HCT116 (cell line): ENCODE measurements at regions not wholly inside any gene's neighbourhood (a gene's known extent, or its start where the extent isn't known, plus 50 kb on each side); places are given as distances from the start of the nearest gene placed in this dataset.

Experiments
- ATAC-seq: fragments of 200-7000 bp; cut with Tn5 transposase; 2 replicates; pipeline ENCODE4 v1.9.1; 2020; ENCODE audit warnings: mild to moderate bottlenecking, moderate library complexity
- BruUV-seq: library from RNA; stranded (reverse); fragments of 400-500 nt; replicated peaks from 2 replicates; lab custom pipeline; 2021; lab: Mats Ljungman, UMichigan
- CTCF ChIA-PET: fragments of 300-600 bp; sonication (Branson Sonifier 250); formaldehyde crosslinking; loops from one replicate; lab custom pipeline; 2021; ENCODE audit warnings: antibody characterized with exemption; lab: Charles Lee
- POLR2A ChIA-PET: fragments of 300-600, 350-600 bp; sonication (Branson Sonifier 250); formaldehyde crosslinking; loops from one replicate; lab custom pipeline; 2021; ENCODE audit warnings: antibody characterized with exemption; lab: Charles Lee
- RAD21 ChIA-PET, 2 experiments: fragments of 300-600 bp; sonication (Branson Sonifier 250); formaldehyde crosslinking; loops; one replicate each; lab custom pipeline; 2023; ENCODE audit warnings: low total read pairs in 2 of 2; ENCODE audit not compliant: uncharacterized antibody in 2 of 2, unreplicated experiment in 2 of 2, low non-redundant PET in 1 of 2; lab: Charles Lee
- DNase-seq: peaks from one replicate; pipeline ENCODE4 v3.0.0-alpha.2; 2010; ENCODE audit warnings: low read depth, low spot score
- H2AFZ ChIP-seq: fragments of 200-600 bp; shearing (Covaris generic), sonication (generic); 2 replicates; pipeline ENCODE4 v1.6.1; 2017; ENCODE audit warnings: low read depth, mixed run types, mixed read lengths, antibody characterized with exemption, low read length; ENCODE audit not compliant: poor library complexity, severe bottlenecking
- H3K27ac ChIP-seq: 2 replicates; pipeline ENCODE4 v1.5.1; 2012; ENCODE audit warnings: low read depth, low read length
- H3K27me3 ChIP-seq: fragments of 200-600 bp; sonication (generic); 2 replicates; pipeline ENCODE4 v1.6.1; 2016; ENCODE audit warnings: mixed run types, low read length, mixed read lengths; ENCODE audit not compliant: insufficient read depth
- H3K36me3 ChIP-seq, 2 experiments: fragments of 200-500 bp in 1 of 2; fragments of 200-600 bp in 1 of 2; sonication (Bioruptor generic) in 1 of 2; sonication (generic) in 1 of 2; 2 replicates each; pipeline versions ENCODE4 v1.5.1 to v1.6.1; 2014 to 2016; ENCODE audit warnings: low read length in 2 of 2, inconsistent platforms in 1 of 2, mixed read lengths in 1 of 2, mixed run types in 1 of 2; ENCODE audit not compliant: insufficient read depth in 2 of 2, control insufficient read depth in 1 of 2
- H3K4me1 ChIP-seq, 2 experiments: fragments of 200-600 bp in 1 of 2; sonication (generic) in 1 of 2; 2 replicates each; pipeline versions ENCODE4 v1.5.1 to v1.6.1; 2012 to 2017; ENCODE audit warnings: low read length in 2 of 2, inconsistent platforms in 1 of 2, mild to moderate bottlenecking in 1 of 2, mixed read lengths in 1 of 2, mixed run types in 1 of 2, moderate library complexity in 1 of 2; ENCODE audit not compliant: insufficient read depth in 2 of 2, control insufficient read depth in 1 of 2
- H3K4me2 ChIP-seq: fragments of 200-600 bp; sonication (generic); 2 replicates; pipeline ENCODE4 v1.6.1; 2017; ENCODE audit warnings: mixed run types, low read length, mixed read lengths
- H3K4me3 ChIP-seq, 2 experiments: fragments of 200-600 bp in 1 of 2; sonication (generic) in 1 of 2; replicated peaks in 1 of 2; 2 replicates each; pipeline ENCODE4 v1.5.1; 2011 to 2016; ENCODE audit warnings: low read length in 2 of 2, control low read depth in 1 of 2, low read depth in 1 of 2, mild to moderate bottlenecking in 1 of 2, mixed read lengths in 1 of 2, mixed run types in 1 of 2
- H3K79me2 ChIP-seq: fragments of 200-600 bp; sonication (generic); 2 replicates; pipeline ENCODE4 v1.6.1; 2017; ENCODE audit warnings: mild to moderate bottlenecking, mixed run types, low read length, moderate library complexity, mixed read lengths; ENCODE audit not compliant: insufficient read depth
- H3K9ac ChIP-seq: fragments of 200-600 bp; sonication (generic); 2 replicates; pipeline ENCODE4 v1.6.1; 2016; ENCODE audit warnings: low read length, mixed read lengths
- H3K9me2 ChIP-seq: fragments of 200-600 bp; sonication (generic), shearing (Covaris generic); 2 replicates; pipeline ENCODE4 v1.6.1; 2017; ENCODE audit warnings: mixed run types, mild to moderate bottlenecking, moderate library complexity; ENCODE audit not compliant: insufficient read depth
- H3K9me3 ChIP-seq, 2 experiments: fragments of 200-500 bp in 1 of 2; fragments of 200-600 bp in 1 of 2; sonication (Bioruptor generic) in 1 of 2; sonication (generic) in 1 of 2; 2 replicates each; pipeline ENCODE4 v1.6.1; 2014 to 2017; ENCODE audit warnings: low read length in 2 of 2, mixed read lengths in 2 of 2, inconsistent platforms in 1 of 2, low read depth in 1 of 2, mild to moderate bottlenecking in 1 of 2, mixed run types in 1 of 2, moderate library complexity in 1 of 2; ENCODE audit not compliant: control insufficient read depth in 1 of 2, insufficient read depth in 1 of 2
- H4K20me1 ChIP-seq: fragments of 200-600 bp; sonication (generic), shearing (Covaris generic); 2 replicates; pipeline ENCODE4 v1.6.1; 2017; ENCODE audit warnings: mixed run types, mild to moderate bottlenecking, moderate library complexity; ENCODE audit not compliant: insufficient read depth
- CBX3 ChIP-seq: IDR thresholded peaks from 2 replicates; pipeline ENCODE4 v1.6.1; 2012; ENCODE audit warnings: low read depth
- CEBPB ChIP-seq: IDR thresholded peaks from 2 replicates; pipeline ENCODE4 v1.6.1; 2012; ENCODE audit warnings: low read depth
- EGR1 ChIP-seq: IDR thresholded peaks from 2 replicates; pipeline ENCODE4 v1.6.1; 2012; ENCODE audit warnings: low read depth
- ELF1 ChIP-seq: IDR thresholded peaks from 2 replicates; pipeline ENCODE4 v1.6.1; 2012; ENCODE audit warnings: low read depth, borderline replicate concordance
- EZH2 ChIP-seq: fragments of 200-600 bp; sonication (generic); IDR thresholded peaks from 2 replicates; pipeline ENCODE4 v1.6.1; 2017; ENCODE audit warnings: antibody characterized with exemption, mixed run types
- FOSL1 ChIP-seq: IDR thresholded peaks from 2 replicates; pipeline ENCODE4 v1.6.1; 2012; ENCODE audit warnings: low read depth
- JUND ChIP-seq: IDR thresholded peaks from 2 replicates; pipeline ENCODE4 v1.6.1; 2012
- POLR2AphosphoS5 ChIP-seq: IDR thresholded peaks from 2 replicates; pipeline ENCODE4 v1.6.1; 2011; ENCODE audit warnings: mild to moderate bottlenecking, low read depth, low read length, moderate library complexity
- RAD21 ChIP-seq: IDR thresholded peaks from 2 replicates; pipeline ENCODE4 v1.6.1; 2012; ENCODE audit warnings: low read depth, mild to moderate bottlenecking
- SP1 ChIP-seq: IDR thresholded peaks from 2 replicates; pipeline ENCODE4 v1.6.1; 2012; ENCODE audit warnings: low read depth
- TCF7L2 ChIP-seq: IDR thresholded peaks from 2 replicates; pipeline ENCODE4 v1.7.0; 2011; ENCODE audit warnings: borderline replicate concordance, inconsistent platforms; ENCODE audit not compliant: insufficient read depth, insufficient read length; ENCODE audit errors: extremely low read depth
- YY1 ChIP-seq: IDR thresholded peaks from 2 replicates; pipeline ENCODE4 v1.6.1; 2011; ENCODE audit warnings: low read length, low read depth, moderate library complexity, mild to moderate bottlenecking; ENCODE audit not compliant: insufficient replicate concordance; ENCODE audit errors: extremely low read depth
- ZFX ChIP-seq: fragments of 450-650 bp; IDR thresholded peaks from 2 replicates; pipeline ENCODE4 v1.6.1; 2017
- ZNF274 ChIP-seq: fragments of 200-500 bp; sonication (Bioruptor generic); IDR thresholded peaks from 2 replicates; pipeline ENCODE4 v1.6.1; 2014; ENCODE audit warnings: mild to moderate bottlenecking, low read depth, low read length, inconsistent platforms
- intact Hi-C: fragments of 100-400 bp; cut with micrococcal nuclease; formaldehyde crosslinking; loops from 2 replicates; pipeline ENCODE4 v1.10.0; 2022
- TF ChIP-seq, protein P1 (sequence below): IDR thresholded peaks from 2 replicates; pipeline ENCODE4 v1.6.1; 2012
- TF ChIP-seq, protein P2 (sequence below): IDR thresholded peaks from 2 replicates; pipeline ENCODE4 v1.6.1; 2012; ENCODE audit warnings: low read depth
- TF ChIP-seq, protein P3 (sequence below): IDR thresholded peaks from 2 replicates; pipeline ENCODE4 v1.6.1; 2012

DNA sequence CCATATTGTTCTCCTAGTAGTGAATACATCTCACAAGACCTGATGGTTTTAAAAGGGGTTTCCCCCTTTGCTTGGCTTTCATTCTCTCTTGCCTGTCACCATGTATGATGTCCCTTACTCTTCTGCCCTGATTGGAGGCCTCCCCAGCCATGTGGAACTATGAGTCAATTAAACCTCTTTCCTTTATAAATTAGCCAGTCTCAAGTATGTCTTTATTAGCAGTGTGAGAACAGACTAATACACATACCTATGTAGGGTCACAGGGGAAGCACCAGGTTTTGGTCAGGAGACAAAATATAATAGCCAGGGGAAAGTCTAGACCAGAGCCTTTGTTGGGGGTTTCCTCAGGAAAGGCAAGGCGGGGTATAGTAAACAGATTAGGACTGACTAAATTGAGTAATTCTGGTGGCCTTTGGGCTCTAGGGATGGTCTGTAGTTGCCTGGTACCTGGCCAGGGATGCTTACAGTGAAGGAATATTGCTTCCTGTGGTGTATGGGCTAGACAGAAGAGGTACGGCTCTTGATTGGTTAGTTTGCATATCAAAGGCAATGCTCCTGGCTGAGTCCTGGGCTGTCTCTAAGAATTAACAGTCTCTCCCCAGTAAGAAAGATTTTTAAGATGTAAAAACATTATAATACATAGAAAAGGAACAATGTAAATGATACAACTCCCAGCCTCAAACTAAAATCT, 254.5 kb downstream of the ELAVL2 start (continued):
- TF ChIP-seq YY1, result no peak
- no peak for TF ChIP-seq JUND
- TF ChIP-seq, protein P1, sequence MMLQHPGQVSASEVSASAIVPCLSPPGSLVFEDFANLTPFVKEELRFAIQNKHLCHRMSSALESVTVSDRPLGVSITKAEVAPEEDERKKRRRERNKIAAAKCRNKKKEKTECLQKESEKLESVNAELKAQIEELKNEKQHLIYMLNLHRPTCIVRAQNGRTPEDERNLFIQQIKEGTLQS, result no peak
- TF ChIP-seq ZNF274, result no peak

DNA sequence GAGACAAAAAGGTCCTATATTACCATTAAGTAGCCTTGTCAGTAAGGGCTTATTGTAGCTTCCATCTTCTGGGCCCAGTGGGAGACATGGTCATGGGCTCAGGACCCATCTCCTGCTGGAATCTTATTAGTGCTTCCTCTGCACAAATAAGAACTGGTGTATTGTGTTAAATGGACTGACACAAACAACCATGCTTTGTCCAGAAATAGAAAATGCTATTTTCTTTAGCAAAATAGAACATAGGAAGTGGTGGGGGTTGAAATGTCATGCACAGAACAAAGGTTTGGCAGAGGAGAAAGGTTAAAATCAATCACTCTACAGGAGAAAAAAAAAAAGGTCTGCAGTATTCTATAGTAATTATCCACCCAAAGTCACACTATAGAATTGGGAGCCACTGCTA, 252.2 kb downstream of the ELAVL2 start:
- no peaks in the 10 kb centered on the region for H4K20me1 ChIP-seq
- H2AFZ ChIP-seq, result no peak overlapping the region
- POLR2A ChIA-PET, result no interaction called here
- H3K9me3 ChIP-seq, result peaks cover 6 to 29% of the 10 kb centered on the region in 2 experiments; a peak in 2 of 4 replicates
- no peak for ATAC-seq
- H3K79me2 ChIP-seq, result no peaks in the 10 kb centered on the region
- RAD21 ChIA-PET, result no interaction called here
- H3K4me1 ChIP-seq, result no peaks in the 10 kb centered on the region
- H3K27me3 ChIP-seq, result no peaks in the 10 kb centered on the region
- TF ChIP-seq EZH2 (no peak), EGR1 (no peak), CBX3 (no peak), ZFX (no peak), ELF1 (no peak), POLR2AphosphoS5 (no peak), SP1 (no peak), CEBPB (no peak), RAD21 (no peak), TCF7L2 (no peak), ZNF274 (no peak), FOSL1 (no peak)
- TF ChIP-seq, protein P1, result no peak
- TF ChIP-seq, protein P2, sequence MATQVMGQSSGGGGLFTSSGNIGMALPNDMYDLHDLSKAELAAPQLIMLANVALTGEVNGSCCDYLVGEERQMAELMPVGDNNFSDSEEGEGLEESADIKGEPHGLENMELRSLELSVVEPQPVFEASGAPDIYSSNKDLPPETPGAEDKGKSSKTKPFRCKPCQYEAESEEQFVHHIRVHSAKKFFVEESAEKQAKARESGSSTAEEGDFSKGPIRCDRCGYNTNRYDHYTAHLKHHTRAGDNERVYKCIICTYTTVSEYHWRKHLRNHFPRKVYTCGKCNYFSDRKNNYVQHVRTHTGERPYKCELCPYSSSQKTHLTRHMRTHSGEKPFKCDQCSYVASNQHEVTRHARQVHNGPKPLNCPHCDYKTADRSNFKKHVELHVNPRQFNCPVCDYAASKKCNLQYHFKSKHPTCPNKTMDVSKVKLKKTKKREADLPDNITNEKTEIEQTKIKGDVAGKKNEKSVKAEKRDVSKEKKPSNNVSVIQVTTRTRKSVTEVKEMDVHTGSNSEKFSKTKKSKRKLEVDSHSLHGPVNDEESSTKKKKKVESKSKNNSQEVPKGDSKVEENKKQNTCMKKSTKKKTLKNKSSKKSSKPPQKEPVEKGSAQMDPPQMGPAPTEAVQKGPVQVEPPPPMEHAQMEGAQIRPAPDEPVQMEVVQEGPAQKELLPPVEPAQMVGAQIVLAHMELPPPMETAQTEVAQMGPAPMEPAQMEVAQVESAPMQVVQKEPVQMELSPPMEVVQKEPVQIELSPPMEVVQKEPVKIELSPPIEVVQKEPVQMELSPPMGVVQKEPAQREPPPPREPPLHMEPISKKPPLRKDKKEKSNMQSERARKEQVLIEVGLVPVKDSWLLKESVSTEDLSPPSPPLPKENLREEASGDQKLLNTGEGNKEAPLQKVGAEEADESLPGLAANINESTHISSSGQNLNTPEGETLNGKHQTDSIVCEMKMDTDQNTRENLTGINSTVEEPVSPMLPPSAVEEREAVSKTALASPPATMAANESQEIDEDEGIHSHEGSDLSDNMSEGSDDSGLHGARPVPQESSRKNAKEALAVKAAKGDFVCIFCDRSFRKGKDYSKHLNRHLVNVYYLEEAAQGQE, result no peak
- TF ChIP-seq, protein P3, sequence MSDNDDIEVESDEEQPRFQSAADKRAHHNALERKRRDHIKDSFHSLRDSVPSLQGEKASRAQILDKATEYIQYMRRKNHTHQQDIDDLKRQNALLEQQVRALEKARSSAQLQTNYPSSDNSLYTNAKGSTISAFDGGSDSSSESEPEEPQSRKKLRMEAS, result no peak
- H3K9me2 ChIP-seq, result no peaks in the 10 kb centered on the region
- no peaks in the 10 kb centered on the region for H3K36me3 ChIP-seq
- CTCF ChIA-PET, result no interaction called here
- H3K4me3 ChIP-seq, result no peak overlapping the region
- H3K4me2 ChIP-seq, result no peak overlapping the region
- BruUV-seq, result no TSS peak
- DNase-seq, result no peak
- H3K9ac ChIP-seq, result no peak overlapping the region
- intact Hi-C loops, result no loop called here
- H3K27ac ChIP-seq, result no peak overlapping the region
